Activated CD8-positive, alpha-beta memory T cell treated with anti-CD3 and anti-CD28 coated beads, Interleukin-2, amount 50 U/mL, for 1 hour (primary cell): ENCODE measurements at regions not wholly inside any gene's neighbourhood (a gene's known extent, or its start where the extent isn't known, plus 50 kb on each side); places are given as distances from the start of the nearest gene placed in this dataset.
"Not testable (repeated sequence)": the region's sequence is repeated elsewhere in the genome, so short reads cannot be mapped to it uniquely, and the experiment has no call there.

ENCODE experiments used
- DNase-seq: peaks from one replicate; pipeline ENCODE4 v3.0.0-alpha.2; 2020; ENCODE audit errors: extremely low read depth

GRCh38 chr16:65845466-65846209, 520.9 kb upstream of the CDH5 start:
- DNase-seq, result no peak

- DNase-seq, result no peak
Observed at GRCh38 chr16:65843941-65844340, 522.5 kb upstream of the CDH5 start.

GRCh38 chr16:65842067-65842466, 524.4 kb upstream of the CDH5 start:
- no peak for DNase-seq

- no peak for DNase-seq
Observed at GRCh38 chr16:65838001-65838400, 528.5 kb upstream of the CDH5 start.

- no peak for DNase-seq
Observed at GRCh38 chr16:65837464-65837863, 529.0 kb upstream of the CDH5 start.

- no peak for DNase-seq
Observed at GRCh38 chr16:65834688-65835087, 531.8 kb upstream of the CDH5 start.

- no peak for DNase-seq
Observed at GRCh38 chr16:65833171-65833871, 533.2 kb upstream of the CDH5 start.

- no peak for DNase-seq
Observed at GRCh38 chr16:65832679-65833078, 533.8 kb upstream of the CDH5 start.

GRCh38 chr16:65831903-65832666, 534.4 kb upstream of the CDH5 start:
- DNase-seq, result no peak

GRCh38 chr16:65829076-65829475, 537.4 kb upstream of the CDH5 start:
- no peak for DNase-seq

GRCh38 chr16:65828296-65828695, 538.2 kb upstream of the CDH5 start:
- DNase-seq, result no peak

GRCh38 chr16:65827231-65827630, 539.3 kb upstream of the CDH5 start:
- no peak for DNase-seq

GRCh38 chr16:65825191-65825856, 541.2 kb upstream of the CDH5 start:
- no peak for DNase-seq

GRCh38 chr16:65822148-65822547, 544.3 kb upstream of the CDH5 start:
- no peak for DNase-seq

- no peak for DNase-seq
Observed at GRCh38 chr16:65819136-65819898, 547.2 kb upstream of the CDH5 start.

GRCh38 chr16:65817799-65818198, 548.7 kb upstream of the CDH5 start:
- DNase-seq, result no peak

- DNase-seq, result no peak
Observed at GRCh38 chr16:65817066-65817465, 549.4 kb upstream of the CDH5 start.

GRCh38 chr16:65816556-65816955, 549.9 kb upstream of the CDH5 start:
- no peak for DNase-seq

GRCh38 chr16:65815707-65816106, 550.8 kb upstream of the CDH5 start:
- DNase-seq, result no peak

- DNase-seq, result not testable (repeated sequence)
Observed at GRCh38 chr16:65813879-65814278, 552.6 kb upstream of the CDH5 start.

GRCh38 chr16:65809627-65810026, 556.9 kb upstream of the CDH5 start:
- no peak for DNase-seq
